OCI-LY1 (cell line): ENCODE measurements at regions not wholly inside any gene's neighbourhood (a gene's known extent, or its start where the extent isn't known, plus 50 kb on each side); places are given as distances from the start of the nearest gene placed in this dataset.

Experiments used
- CTCF ChIP-seq: fragments of 200-600 bp; sonication (generic), shearing (Covaris generic); IDR thresholded peaks from 2 replicates; pipeline ENCODE4 v1.5.1; 2017; ENCODE audit warnings: mild to moderate bottlenecking, antibody characterized with exemption, low read length, moderate library complexity, mixed read lengths
- EZH2 ChIP-seq: fragments of 200-600 bp; sonication (generic), shearing (Covaris generic); IDR thresholded peaks from 2 replicates; pipeline ENCODE4 v1.8.0; 2017; ENCODE audit warnings: borderline replicate concordance, mixed run types, mild to moderate bottlenecking, antibody characterized with exemption, low read length, moderate library complexity, mixed read lengths

- TF ChIP-seq CTCF (peak; percentile 63), EZH2 (no peak)
Observed at GRCh38 chr16:19980632-19981265, 92.9 kb downstream of the GPR139 start.
